GM12872 (cell line): ENCODE measurements at regions not wholly inside any gene's neighbourhood (a gene's known extent, or its start where the extent isn't known, plus 50 kb on each side); places are given as distances from the start of the nearest gene placed in this dataset.

Experiments used
- CTCF ChIP-seq: IDR thresholded peaks from 3 replicates; pipeline ENCODE4 v1.5.1; 2011; ENCODE audit warnings: low read depth, mild to moderate bottlenecking, low read length, moderate library complexity; ENCODE audit not compliant: insufficient read depth

GRCh38 chr2:203800783-203801182 lies 66.8 kb upstream of the CTLA4 start:
- no peak for TF ChIP-seq CTCF

- no peak for TF ChIP-seq CTCF
Measured at GRCh38 chr2:203802342-203803052, 65.1 kb upstream of the CTLA4 start.

- no peak for TF ChIP-seq CTCF
Measured at GRCh38 chr2:203803053-203803429, 64.5 kb upstream of the CTLA4 start.

- no peak for TF ChIP-seq CTCF
Measured at GRCh38 chr2:203804070-203804469, 63.5 kb upstream of the CTLA4 start.

GRCh38 chr2:203804764-203805485 lies 62.6 kb upstream of the CTLA4 start:
- TF ChIP-seq CTCF = no peak

GRCh38 chr2:203805486-203805838 lies 62.1 kb upstream of the CTLA4 start:
- TF ChIP-seq CTCF = no peak

- TF ChIP-seq CTCF = no peak
Measured at GRCh38 chr2:203806761-203807160, 60.8 kb upstream of the CTLA4 start.
